ENCODE measurements at regions not wholly inside any gene's neighbourhood (a gene's known extent, or its start where the extent isn't known, plus 50 kb on each side); places are given as distances from the start of the nearest gene placed in this dataset.

GRCh38 chr10:59075576-59075975 is 100.9 kb upstream of the PHYHIPL start:
- TF ChIP-seq CTCF (IDR thresholded peaks at IDR 0.05) (no peak), POLR2A (IDR thresholded peaks at IDR 0.05; ENCODE audit: low read depth) (no peak), EP300 (IDR thresholded peaks at IDR 0.05) (no peak)

Measured in esophagus muscularis mucosa (tissue), 4 donors.